GM19035 (cell line): ENCODE measurements at regions not wholly inside any gene's neighbourhood (a gene's known extent, or its start where the extent isn't known, plus 50 kb on each side); places are given as distances from the start of the nearest gene placed in this dataset.

Experiments used
- ATAC-seq: cut with Tn5 transposase; IDR thresholded peaks from one replicate; pipeline ENCODE4 v1.9.1; 2021; ENCODE audit not compliant: unreplicated experiment

DNA sequence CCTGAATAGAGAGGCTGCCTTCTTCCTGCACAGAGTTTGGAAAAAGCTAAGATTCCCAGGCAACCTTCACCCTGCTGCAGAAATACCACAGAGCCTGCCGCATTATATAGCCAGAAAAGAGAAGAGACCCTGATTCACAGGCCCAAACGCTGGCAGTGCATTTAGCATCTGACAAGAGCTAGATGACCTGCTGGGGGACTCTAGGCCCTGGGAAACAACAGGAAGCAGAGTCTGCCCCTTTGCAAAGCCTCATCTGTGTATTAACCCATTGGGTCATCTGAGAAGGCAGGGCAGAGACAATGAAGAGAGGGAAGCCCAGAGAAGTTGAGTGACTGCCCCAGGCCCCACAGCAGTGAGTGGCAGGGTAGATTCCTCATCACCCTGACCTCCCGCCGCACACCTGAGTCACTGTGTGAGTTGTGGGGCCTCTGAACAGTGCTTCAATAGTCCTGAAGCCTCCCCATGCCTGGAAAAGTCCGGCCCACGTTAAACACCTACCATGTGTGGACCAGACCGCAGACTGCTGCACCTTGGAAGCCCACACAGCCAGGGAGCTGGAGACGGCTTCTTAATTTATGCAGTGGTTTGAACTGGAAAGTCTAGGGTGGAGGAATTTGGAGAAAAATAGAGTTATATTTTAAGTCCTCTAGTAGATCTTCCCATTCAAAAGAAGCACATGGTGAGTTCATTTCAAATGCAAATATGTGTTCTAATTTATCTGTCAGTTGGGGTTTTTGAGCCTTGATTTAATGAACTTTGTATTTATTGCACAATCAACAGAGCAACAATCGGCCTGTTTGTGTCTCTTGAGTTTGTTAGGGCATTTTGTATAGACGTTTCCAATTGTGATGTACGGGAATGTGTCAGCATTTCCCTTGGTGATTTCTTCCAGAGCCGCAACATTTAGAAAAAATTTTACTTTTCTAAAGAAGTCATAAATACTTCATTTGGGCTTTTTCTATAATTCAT, 80.4 kb upstream of the GPR26 start:
- ATAC-seq = no peak

DNA sequence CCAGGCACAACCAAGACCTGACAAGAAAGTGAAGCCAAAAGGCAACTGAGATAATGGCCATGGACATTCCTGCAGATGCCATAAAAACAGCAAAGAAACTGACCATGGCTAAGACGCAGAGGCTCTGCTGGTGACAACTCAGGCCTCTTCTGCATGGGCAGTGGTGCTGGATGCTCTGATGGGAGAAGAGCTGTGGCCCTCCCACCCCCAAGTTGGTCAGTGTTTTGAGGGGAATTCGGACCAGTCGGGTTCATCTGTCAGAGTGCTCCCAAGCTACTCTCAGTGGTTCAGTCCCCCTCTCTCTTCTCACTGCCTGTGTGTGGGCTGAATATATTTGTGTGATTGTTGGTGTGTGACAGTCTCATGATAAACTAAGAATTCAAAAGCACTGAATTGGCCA, 79.0 kb upstream of the GPR26 start:
- no peak for ATAC-seq

DNA sequence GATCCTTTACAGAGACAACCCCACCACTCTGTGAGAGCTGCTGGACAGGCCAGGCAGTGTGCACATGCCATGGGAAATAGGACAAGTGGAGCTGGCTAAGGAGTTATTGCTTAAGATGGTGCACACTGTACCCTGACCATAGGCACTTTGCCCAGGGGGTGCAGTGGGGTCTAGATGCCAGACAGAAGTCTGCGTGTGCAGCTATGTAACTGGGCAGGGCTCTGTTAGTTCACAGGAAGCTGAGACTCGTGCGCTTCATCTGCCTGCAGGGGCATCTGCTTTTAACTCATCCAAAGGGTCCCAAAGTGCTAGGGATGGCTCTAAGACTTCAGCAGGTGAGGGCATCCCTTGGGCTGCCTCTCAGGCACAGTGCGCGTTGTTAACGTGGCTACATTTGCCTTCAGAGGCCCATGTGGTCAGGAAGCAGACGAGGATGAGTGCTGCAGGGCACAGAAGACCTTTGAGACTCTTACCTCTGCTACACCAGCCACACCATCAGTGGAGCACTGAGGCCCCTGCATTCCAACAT, 77.7 kb upstream of the GPR26 start:
- ATAC-seq = no peak

GRCh38 chr10:123595661-123596060, 70.5 kb upstream of the GPR26 start:
- ATAC-seq = no peak

DNA sequence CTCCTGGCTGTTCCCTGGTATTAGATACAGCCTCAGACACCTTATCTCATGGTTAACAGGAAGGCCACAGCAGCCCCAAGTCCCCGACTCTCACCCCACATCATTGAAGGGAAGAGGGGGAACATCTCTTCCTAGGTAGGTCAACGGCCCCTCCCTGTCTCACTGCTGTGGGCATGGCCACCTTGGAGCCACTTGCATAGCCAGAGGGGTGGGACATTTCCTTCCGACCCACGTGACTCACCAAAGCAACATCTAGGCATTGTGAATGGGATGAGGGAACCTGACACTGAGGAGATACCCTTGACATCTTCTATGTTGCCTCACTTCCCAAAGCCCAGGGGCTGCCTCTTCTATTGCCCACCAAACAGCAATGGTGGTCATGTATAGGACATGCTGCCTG, 68.5 kb upstream of the GPR26 start:
- ATAC-seq = no peak

- ATAC-seq = no peak
Observed at GRCh38 chr10:123599366-123599849, 66.7 kb upstream of the GPR26 start.

GRCh38 chr10:123600177-123600576, 66.0 kb upstream of the GPR26 start:
- no peak for ATAC-seq

- no peak for ATAC-seq
Observed at GRCh38 chr10:123603130-123603529, 63.0 kb upstream of the GPR26 start.

DNA sequence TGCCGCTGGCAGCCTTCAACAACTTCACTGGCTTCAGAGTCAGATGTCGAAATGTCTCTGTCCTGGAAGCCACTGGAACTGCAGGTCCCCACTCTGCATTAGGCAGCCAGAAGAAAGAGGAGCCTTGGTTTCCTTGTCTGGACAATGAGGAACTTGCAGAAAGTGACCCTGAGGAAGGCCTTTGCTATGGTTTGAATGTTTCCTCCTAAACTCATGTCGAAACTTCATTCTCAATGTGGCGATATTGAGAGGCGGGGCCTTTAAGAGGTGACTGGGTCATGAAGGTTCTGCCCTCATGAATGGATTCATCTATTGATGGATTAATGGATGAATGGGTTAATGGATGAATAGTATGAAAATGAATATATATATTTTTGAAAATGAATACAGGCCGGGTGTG, 61.6 kb upstream of the GPR26 start:
- no peak for ATAC-seq

GRCh38 chr10:123606006-123606405, 60.1 kb upstream of the GPR26 start:
- no peak for ATAC-seq

- no peak for ATAC-seq
Observed at GRCh38 chr10:123606955-123607354, 59.2 kb upstream of the GPR26 start.

- no peak for ATAC-seq
Observed at GRCh38 chr10:123607386-123607785, 58.8 kb upstream of the GPR26 start.

GRCh38 chr10:123608047-123608446, 58.1 kb upstream of the GPR26 start:
- no peak for ATAC-seq

DNA sequence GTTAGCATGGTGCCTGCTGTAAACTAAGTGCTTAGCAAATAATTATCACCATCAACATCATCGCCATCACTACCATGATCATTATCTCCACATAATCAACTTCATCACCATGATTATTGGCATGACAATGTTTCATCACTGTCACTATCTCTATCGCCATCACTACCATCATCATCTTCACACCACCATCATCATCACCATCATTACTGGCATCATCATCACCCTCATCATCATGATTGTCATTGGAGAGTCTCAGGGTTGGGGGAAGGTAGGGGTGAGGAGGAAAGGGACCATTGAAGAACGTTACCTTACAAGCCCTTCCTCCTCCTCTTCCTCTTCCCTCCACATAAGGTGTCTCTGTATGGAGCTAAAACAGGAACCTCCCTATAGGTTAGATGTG, 54.9 kb upstream of the GPR26 start:
- ATAC-seq = no peak

DNA sequence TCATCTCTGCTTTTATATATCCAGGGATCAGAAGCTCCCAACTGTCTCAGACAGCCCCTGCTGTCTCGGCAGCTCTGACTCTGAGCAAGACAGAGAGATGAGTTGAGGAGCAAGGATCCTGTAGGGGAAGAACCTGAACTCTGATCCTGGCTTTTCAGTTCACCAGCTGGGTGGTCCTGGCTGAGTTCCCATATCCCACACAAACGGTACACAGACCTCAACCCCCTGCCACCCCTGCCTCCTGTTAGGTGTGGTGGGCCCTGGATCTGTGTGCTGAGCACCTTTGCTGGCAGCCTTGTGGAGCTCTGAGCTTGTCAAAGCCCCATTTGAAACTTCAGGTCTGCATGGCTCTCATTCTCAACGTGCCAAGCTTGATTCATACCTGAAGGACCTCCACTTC, 54.3 kb upstream of the GPR26 start:
- ATAC-seq = no peak

GRCh38 chr10:123613346-123613850, 52.8 kb upstream of the GPR26 start:
- ATAC-seq = no peak

GRCh38 chr10:123614888-123615287, 51.3 kb upstream of the GPR26 start:
- ATAC-seq = no peak
